HL-60 (cell line): ENCODE measurements at regions not wholly inside any gene's neighbourhood (a gene's known extent, or its start where the extent isn't known, plus 50 kb on each side); places are given as distances from the start of the nearest gene placed in this dataset.
A peak's percentile ranks its signal among the peaks of the same experiment; 100 is the strongest.

Source experiments
- DNase-seq, 2 experiments: peaks; one replicate each; pipeline ENCODE4 v3.0.0-alpha.2; 2010 to 2020; ENCODE audit warnings: low read depth in 1 of 2, low spot score in 1 of 2
- H3K27ac ChIP-seq: fragments of 250-450 bp; sonication (Bioruptor Pico); replicated peaks from 2 replicates; pipeline ENCODE4 v1.5.1; 2020; ENCODE audit warnings: mild to moderate bottlenecking, moderate library complexity
- H3K27me3 ChIP-seq: fragments of 250-450 bp; sonication (Bioruptor Pico); 2 replicates; pipeline ENCODE4 v1.5.1; 2021; ENCODE audit warnings: mild to moderate bottlenecking, moderate library complexity; ENCODE audit not compliant: insufficient read depth, poor library complexity, severe bottlenecking
- H3K4me3 ChIP-seq: replicated peaks from 2 replicates; pipeline ENCODE4 v1.5.1; 2011; ENCODE audit warnings: mild to moderate bottlenecking, control low read depth, low read length; ENCODE audit not compliant: insufficient read depth
- CTCF ChIP-seq: IDR thresholded peaks from one replicate; pipeline ENCODE4 v1.5.1; 2011; ENCODE audit warnings: low read length, control low read depth, inconsistent platforms; ENCODE audit not compliant: insufficient read depth
- GABPA ChIP-seq: IDR thresholded peaks from 2 replicates; pipeline ENCODE4 v1.6.1; 2012; ENCODE audit warnings: low read depth
- POLR2AphosphoS5 ChIP-seq: IDR thresholded peaks from 2 replicates; pipeline ENCODE4 v1.6.1; 2012; ENCODE audit warnings: low read depth
- REST ChIP-seq: IDR thresholded peaks from 2 replicates; pipeline ENCODE4 v1.6.1; 2012; ENCODE audit warnings: low read depth; ENCODE audit not compliant: insufficient replicate concordance
- SPI1 ChIP-seq: IDR thresholded peaks from 2 replicates; pipeline ENCODE4 v1.6.1; 2012; ENCODE audit warnings: low read depth, mild to moderate bottlenecking, borderline replicate concordance

GRCh38 chr4:62717154-62717553, 1517.0 kb downstream of the ADGRL3 start:
- H3K27me3 ChIP-seq = no peaks in the 10 kb centered on the region
- no peak for DNase-seq

GRCh38 chr4:62711575-62711974, 1511.4 kb downstream of the ADGRL3 start:
- H3K4me3 ChIP-seq = no peak overlapping the region
- no peak for TF ChIP-seq POLR2AphosphoS5
- TF ChIP-seq CTCF = no peak
- no peak for TF ChIP-seq GABPA
- no peak for TF ChIP-seq SPI1
- TF ChIP-seq REST = no peak
- no peak for DNase-seq
- no peaks in the 10 kb centered on the region for H3K27me3 ChIP-seq
- no peak overlapping the region for H3K27ac ChIP-seq

More at GRCh38 chr4:62717154-62717553, 1517.0 kb downstream of the ADGRL3 start:
- Histone ChIP-seq H3K27ac (no peak overlapping the region), H3K4me3 (no peak overlapping the region)
- TF ChIP-seq POLR2AphosphoS5 = no peak
- no peak for TF ChIP-seq GABPA
- TF ChIP-seq CTCF = no peak
- TF ChIP-seq REST = no peak

- no peak overlapping the region for H3K27ac ChIP-seq
- no peak overlapping the region for H3K4me3 ChIP-seq
- no peaks in the 10 kb centered on the region for H3K27me3 ChIP-seq
- TF ChIP-seq CTCF (peak; percentile 26), REST (no peak)
- DNase-seq = peak; percentile 5 to 12
Measured at GRCh38 chr4:62709618-62710252, 1509.6 kb downstream of the ADGRL3 start.
